ENCODE measurements at regions not wholly inside any gene's neighbourhood (a gene's known extent, or its start where the extent isn't known, plus 50 kb on each side); places are given as distances from the start of the nearest gene placed in this dataset.

DNA sequence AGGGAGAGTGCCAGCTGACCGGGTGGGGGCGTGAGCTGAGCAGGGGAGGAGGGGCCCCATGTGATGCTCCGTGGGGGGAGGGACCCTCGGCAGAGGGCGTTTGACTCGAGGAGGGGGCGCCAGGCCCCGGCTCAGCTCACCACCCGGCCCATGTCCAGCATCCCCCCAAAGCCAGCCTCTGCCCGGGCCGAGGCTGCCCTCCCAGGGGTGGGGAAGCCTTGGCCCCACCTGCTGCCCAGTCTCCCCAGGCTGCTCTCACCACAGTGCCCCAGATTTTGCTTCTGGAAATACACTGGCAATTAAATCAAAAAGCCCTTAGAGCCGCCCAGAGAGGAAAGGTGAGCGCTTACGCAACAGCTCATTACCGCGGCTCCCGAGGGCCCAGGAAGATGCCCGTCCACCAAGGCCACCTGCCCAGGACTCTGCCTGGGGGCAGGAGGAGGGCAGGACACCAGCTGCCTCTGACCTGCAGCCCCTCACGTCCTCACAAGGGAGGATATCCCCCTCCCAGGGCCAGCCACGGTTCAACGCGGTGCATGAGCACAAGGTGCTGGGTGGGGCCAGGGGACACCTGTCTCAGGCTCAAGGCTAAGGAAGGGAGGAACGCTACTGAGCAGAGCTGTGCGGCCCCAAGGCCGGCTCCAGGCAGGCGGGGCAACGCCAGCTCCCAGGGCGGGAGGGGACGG, 70.0 kb upstream of the INPP5A start:
- DNase-seq, result no peak

GRCh38 chr10:132468216-132468615, 69.4 kb upstream of the INPP5A start:
- DNase-seq, result no peak

GRCh38 chr10:132468651-132469050, 68.9 kb upstream of the INPP5A start:
- DNase-seq, result no peak

GRCh38 chr10:132469197-132469884, 68.2 kb upstream of the INPP5A start:
- no peak for DNase-seq

GRCh38 chr10:132470410-132471124, 67.0 kb upstream of the INPP5A start:
- peak in 1 of 5 experiments; percentile 35 for DNase-seq

GRCh38 chr10:132471125-132471451, 66.5 kb upstream of the INPP5A start:
- no peak for DNase-seq

DNA sequence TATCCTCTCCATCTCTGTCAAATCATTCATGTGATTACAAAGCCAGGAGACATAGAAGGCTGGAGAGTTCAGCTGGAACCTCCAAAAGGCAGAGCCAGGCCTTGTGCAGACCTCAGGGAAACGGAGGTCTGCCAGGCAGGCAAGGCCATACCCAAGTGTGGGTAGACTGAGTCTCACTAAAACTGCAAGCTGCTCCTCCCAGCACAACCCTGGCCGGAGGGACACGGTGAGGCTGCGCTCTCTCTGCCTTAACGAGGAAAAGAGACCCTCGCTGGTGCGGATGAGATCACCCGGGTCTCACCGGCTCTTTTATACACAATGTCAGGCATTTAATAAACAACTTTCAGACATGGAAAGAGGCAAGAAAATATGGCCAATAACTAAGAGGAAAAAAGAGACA, 66.1 kb upstream of the INPP5A start:
- no peak for DNase-seq

- no peak for DNase-seq
These were observed 62.5 kb upstream of the INPP5A start for GRCh38 chr10:132475086-132475485.

- no peak for DNase-seq
These were observed 61.2 kb upstream of the INPP5A start for GRCh38 chr10:132476146-132477065.

DNA sequence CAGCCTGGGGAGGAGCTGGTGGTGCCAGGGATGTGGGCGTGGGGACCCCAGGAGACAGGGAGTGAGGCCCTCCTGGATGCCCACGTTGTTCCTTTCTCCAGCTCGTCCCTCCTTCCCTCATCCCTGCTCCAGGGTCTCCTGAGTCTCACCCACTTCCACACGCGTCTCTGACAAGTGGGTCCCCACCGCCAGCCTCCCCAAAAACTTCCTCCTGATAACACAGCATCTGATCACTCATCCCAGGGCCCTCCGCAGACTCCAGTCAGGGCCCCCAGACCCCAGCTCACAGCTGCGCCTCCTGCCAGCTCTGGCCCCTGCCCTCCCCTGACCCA, 60.6 kb upstream of the INPP5A start:
- DNase-seq, result no peak

DNA sequence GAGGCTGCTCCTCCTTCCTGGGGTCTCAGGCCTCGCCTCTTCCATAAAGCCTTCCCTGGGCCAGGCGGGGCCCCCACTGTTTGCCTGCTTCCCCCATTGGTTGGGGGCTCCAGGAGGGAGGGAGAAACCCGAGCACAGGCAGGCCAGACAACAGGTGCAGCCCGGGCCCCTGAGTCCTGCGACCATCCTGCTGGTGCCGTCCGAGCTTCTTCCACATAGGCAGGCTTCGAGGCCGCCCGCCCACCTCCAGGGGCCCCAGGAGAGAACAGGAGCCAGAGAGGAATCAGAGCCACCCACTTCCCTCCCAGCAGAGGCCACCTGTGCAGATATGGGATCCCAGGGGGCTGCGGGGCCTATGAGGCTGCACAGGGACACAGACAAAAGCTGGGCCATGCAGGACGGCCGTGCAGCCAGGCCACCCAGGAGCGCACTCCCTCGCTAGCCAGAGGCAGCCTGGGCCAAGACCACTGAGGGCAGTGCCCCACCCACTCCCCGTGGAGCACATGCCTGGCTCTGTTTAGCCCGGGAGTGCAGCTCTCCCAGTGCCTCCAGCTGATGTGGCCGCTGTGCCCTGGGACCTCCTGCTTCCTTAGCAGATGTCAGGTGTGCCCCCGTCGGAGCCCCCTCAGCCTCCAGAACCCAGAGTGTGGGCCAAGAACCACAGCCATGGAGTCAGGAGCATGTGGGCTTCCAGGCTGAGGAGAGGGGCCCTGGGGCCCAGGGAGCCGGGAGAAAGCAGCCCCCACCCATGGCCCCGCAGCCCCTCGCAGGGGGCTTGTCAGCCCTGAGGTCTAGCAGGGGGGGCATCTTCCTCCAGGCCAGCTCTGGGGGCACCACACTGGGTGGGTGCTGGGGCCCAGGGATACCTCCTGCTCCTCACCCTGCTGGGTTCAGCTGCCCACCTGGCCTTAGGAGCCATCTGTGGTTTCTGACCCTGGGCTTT, 59.9 kb upstream of the INPP5A start:
- DNase-seq, result no peak

DNA sequence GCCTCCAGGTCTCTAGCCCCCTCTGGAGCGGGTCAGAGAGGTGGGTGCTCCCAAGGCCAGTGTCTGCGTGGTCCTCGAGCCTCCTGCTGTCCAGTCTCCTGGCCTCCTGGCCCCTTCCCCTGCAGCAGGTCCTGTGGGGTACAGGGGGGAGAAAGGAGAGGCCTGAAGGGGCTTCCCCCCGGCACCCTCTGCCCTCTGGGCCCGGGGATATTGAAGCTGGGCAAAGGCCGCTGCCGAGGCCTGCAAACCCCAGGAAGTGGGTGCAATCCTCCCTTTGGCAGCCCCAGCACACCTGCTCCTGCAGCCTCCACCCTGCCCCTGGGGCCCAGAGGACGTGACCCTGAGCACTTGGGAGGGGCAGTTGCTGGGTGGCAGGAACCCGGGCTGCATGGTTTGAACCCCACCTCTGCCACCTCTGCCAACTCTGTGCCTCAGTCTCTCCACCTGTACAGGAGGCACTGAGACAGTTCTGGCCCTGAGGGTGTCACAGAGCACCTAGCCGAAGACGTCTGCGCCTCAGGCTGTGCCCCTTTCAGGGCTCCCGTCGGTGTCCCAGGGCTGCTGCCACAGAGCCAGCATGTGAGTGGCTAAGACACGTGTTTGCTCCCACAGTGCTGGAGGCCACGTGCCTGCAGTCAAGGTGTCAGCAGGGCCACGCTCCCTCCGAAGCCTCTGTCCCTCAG, 59.1 kb upstream of the INPP5A start:
- DNase-seq, result no peak

- DNase-seq, result no peak
These were observed 58.5 kb upstream of the INPP5A start for GRCh38 chr10:132479024-132479602.

- DNase-seq, result no peak
These were observed 57.9 kb upstream of the INPP5A start for GRCh38 chr10:132479603-132480221.

GRCh38 chr10:132480356-132480755, 57.2 kb upstream of the INPP5A start:
- no peak for DNase-seq

GRCh38 chr10:132481690-132482089, 55.9 kb upstream of the INPP5A start:
- no peak for DNase-seq

DNA sequence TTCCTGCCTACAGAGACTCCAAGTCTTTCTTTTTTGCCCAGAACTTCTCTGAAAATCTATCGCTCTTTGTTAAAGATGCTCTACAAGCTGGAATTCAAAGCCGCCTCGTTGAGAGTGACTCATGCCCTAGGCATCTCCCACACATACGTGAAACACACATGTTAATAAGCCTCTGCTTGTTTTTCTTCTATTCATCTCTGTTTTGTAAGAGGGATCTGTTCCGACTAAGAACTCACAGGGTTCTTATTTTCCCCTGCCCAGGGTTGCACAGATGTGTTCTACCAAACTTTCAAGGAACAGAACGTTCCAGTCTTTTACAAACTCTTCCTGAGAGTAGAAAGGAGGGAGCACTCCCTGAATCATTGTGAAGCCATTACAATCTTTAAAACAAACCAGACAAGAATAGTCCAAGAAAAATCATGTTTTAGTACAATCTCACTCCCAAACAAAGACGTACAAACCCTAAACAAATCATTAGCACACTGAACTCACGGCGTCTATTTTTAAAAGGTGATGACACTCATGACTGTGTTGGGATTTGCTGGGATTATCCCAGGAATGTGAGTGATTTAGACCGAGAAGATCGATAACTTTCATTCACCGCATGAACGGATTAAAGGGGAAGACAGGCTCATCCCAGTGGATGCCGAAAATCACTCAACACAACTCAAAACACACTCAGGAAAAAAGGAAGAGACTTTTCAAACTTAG, 55.3 kb upstream of the INPP5A start:
- no peak for DNase-seq

DNA sequence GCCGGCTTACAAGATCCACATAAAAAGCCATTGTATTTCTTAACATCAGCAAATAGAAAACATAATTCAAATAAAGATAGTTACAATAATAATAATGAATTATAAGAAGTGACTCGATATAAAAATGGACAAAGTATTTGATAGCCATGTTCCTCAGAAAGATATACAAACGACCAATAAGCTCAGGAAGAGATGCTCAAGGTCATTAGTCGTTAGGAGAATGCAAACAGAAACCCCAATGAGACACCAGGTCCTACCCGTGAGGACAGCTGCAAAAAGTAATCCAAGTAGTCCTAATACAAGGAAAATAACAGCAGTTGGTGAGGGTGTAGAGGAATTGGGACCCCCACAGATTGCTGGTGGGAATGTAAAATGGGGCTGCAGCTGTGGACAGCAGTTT, 54.2 kb upstream of the INPP5A start:
- no peak for DNase-seq

GRCh38 chr10:132484922-132485321, 52.7 kb upstream of the INPP5A start:
- no peak for DNase-seq

- DNase-seq, result no peak
These were observed 52.2 kb upstream of the INPP5A start for GRCh38 chr10:132485391-132485790.

Measured in T-helper 2 cell (primary cell).